Fibroblast of lung (primary cell): ENCODE measurements at regions not wholly inside any gene's neighbourhood (a gene's known extent, or its start where the extent isn't known, plus 50 kb on each side); places are given as distances from the start of the nearest gene placed in this dataset.

Source experiments
- DNase-seq, 2 donors: peaks; one replicate each; pipeline versions ENCODE4 v3.0.0 to v3.0.0-alpha.2; 2010; ENCODE audit warnings: low read depth in 2 of 2
- H2AFZ ChIP-seq: 2 replicates; pipeline ENCODE4 v1.5.1; 2012; ENCODE audit warnings: low read length, control low read depth, inconsistent platforms
- H3K27ac ChIP-seq: 2 replicates; pipeline ENCODE4 v1.5.1; 2011; ENCODE audit warnings: low read length, control low read depth; ENCODE audit not compliant: insufficient read depth
- H3K27me3 ChIP-seq: 2 replicates; pipeline ENCODE4 v1.5.1; 2011; ENCODE audit warnings: mild to moderate bottlenecking, low read length; ENCODE audit not compliant: control insufficient read depth, insufficient read depth
- H3K36me3 ChIP-seq: 2 replicates; pipeline ENCODE4 v1.5.1; 2011; ENCODE audit warnings: low read length; ENCODE audit not compliant: control insufficient read depth, insufficient read depth
- H3K4me1 ChIP-seq: 2 replicates; pipeline ENCODE4 v1.5.1; 2011; ENCODE audit warnings: low read length; ENCODE audit not compliant: control insufficient read depth, insufficient read depth; ENCODE audit errors: extremely low read depth
- H3K4me2 ChIP-seq: 2 replicates; pipeline ENCODE4 v1.5.1; 2011; ENCODE audit warnings: low read length, control low read depth; ENCODE audit not compliant: insufficient read depth; ENCODE audit errors: extremely low read depth
- H3K4me3 ChIP-seq, 4 experiments: fragments of 200-600 bp in 1 of 4; sonication (generic) in 1 of 4; replicated peaks in 1 of 4; 2 replicates each; pipeline ENCODE4 v1.5.1; 2011 to 2016; ENCODE audit warnings: low read length in 4 of 4, low read depth in 3 of 4, mild to moderate bottlenecking in 3 of 4, control low read depth in 2 of 4, inconsistent platforms in 1 of 4, mixed read lengths in 1 of 4; ENCODE audit not compliant: insufficient read depth in 1 of 4; ENCODE audit errors: control extremely low read depth in 1 of 4
- H3K79me2 ChIP-seq: 2 replicates; pipeline ENCODE4 v1.5.1; 2012; ENCODE audit warnings: mild to moderate bottlenecking, low read length, inconsistent platforms; ENCODE audit not compliant: control insufficient read depth, insufficient read depth
- H3K9ac ChIP-seq: 2 replicates; pipeline ENCODE4 v1.5.1; 2011; ENCODE audit warnings: mild to moderate bottlenecking, low read length, control low read depth; ENCODE audit not compliant: insufficient read depth
- H3K9me3 ChIP-seq: 2 replicates; pipeline ENCODE4 v1.5.1; 2012; ENCODE audit warnings: low read depth, low read length; ENCODE audit not compliant: control insufficient read depth, insufficient read depth
- H4K20me1 ChIP-seq: 2 replicates; pipeline ENCODE4 v1.5.1; 2011; ENCODE audit warnings: low read length; ENCODE audit not compliant: control insufficient read depth, insufficient read depth; ENCODE audit errors: extremely low read depth
- EZH2 ChIP-seq: IDR thresholded peaks from 2 replicates; pipeline ENCODE4 v1.5.1; 2012; ENCODE audit warnings: low read length, control low read depth, mild to moderate bottlenecking; ENCODE audit errors: missing control alignments
- TF ChIP-seq, protein P1 (sequence below), 2 donors: IDR thresholded peaks in 1 of 2; conservative IDR thresholded peaks in 1 of 2; 1 replicate in 1 of 2; 2 replicates in 1 of 2; pipeline ENCODE4 v1.5.1; 2011 to 2012; ENCODE audit warnings: low read length in 2 of 2, control low read depth in 1 of 2, inconsistent platforms in 1 of 2, low read depth in 1 of 2, mild to moderate bottlenecking in 1 of 2

- Histone ChIP-seq H3K4me1 (no peaks in the 10 kb centered on the region), H3K79me2 (no peaks in the 10 kb centered on the region), H4K20me1 (no peaks in the 10 kb centered on the region), H3K27me3 (no peaks in the 10 kb centered on the region), H3K27ac (no peak overlapping the region), H3K4me3 (no peak overlapping the region), H3K9me3 (no peaks in the 10 kb centered on the region), H2AFZ (no peak overlapping the region), H3K9ac (no peak overlapping the region), H3K36me3 (no peaks in the 10 kb centered on the region), H3K4me2 (no peak overlapping the region)
- DNase-seq: no peak
- no peak for TF ChIP-seq EZH2
- TF ChIP-seq, protein P1, sequence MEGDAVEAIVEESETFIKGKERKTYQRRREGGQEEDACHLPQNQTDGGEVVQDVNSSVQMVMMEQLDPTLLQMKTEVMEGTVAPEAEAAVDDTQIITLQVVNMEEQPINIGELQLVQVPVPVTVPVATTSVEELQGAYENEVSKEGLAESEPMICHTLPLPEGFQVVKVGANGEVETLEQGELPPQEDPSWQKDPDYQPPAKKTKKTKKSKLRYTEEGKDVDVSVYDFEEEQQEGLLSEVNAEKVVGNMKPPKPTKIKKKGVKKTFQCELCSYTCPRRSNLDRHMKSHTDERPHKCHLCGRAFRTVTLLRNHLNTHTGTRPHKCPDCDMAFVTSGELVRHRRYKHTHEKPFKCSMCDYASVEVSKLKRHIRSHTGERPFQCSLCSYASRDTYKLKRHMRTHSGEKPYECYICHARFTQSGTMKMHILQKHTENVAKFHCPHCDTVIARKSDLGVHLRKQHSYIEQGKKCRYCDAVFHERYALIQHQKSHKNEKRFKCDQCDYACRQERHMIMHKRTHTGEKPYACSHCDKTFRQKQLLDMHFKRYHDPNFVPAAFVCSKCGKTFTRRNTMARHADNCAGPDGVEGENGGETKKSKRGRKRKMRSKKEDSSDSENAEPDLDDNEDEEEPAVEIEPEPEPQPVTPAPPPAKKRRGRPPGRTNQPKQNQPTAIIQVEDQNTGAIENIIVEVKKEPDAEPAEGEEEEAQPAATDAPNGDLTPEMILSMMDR (conservative IDR thresholded peaks at IDR 0.05 in 1 of 2, IDR thresholded peaks at IDR 0.05 in 1 of 2; ENCODE audit: low read depth in 1 of 2, low read length in 2 of 2): no peak
These were observed 112.4 kb downstream of the ZNF518B start for GRCh38 chr4:10344824-10345223.

DNA sequence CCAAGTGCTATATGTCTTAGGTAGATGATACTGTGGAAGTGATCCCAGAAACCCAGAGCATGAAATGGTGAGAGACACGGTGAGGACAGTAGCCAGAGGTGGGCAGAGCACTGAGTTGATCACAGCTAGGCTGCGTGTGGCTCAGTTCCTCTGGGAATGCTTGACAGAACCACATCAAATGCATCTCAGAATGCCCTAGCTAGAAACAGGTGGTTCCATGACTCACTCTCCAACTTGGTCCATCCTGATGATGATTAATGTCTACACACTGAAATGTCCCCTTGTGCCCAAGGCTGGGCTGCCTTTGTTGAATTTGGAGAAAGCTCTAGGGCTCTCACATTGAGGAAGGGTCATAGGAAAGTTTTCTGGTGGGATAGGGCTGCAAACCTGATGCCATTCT, 113.6 kb downstream of the ZNF518B start:
- H2AFZ ChIP-seq: no peak overlapping the region
- no peaks in the 10 kb centered on the region for H3K79me2 ChIP-seq
- no peaks in the 10 kb centered on the region for H4K20me1 ChIP-seq
- no peak overlapping the region for H3K4me2 ChIP-seq
- no peak for DNase-seq
- no peak overlapping the region for H3K27ac ChIP-seq
- H3K9ac ChIP-seq: no peak overlapping the region
- H3K9me3 ChIP-seq: no peaks in the 10 kb centered on the region
- H3K27me3 ChIP-seq: no peaks in the 10 kb centered on the region
- TF ChIP-seq, protein P1 (conservative IDR thresholded peaks at IDR 0.05 in 1 of 2, IDR thresholded peaks at IDR 0.05 in 1 of 2; ENCODE audit: low read depth in 1 of 2, low read length in 2 of 2): no peak
- no peak for TF ChIP-seq EZH2
- H3K4me1 ChIP-seq: no peaks in the 10 kb centered on the region
- H3K36me3 ChIP-seq: no peaks in the 10 kb centered on the region
- no peak overlapping the region for H3K4me3 ChIP-seq

GRCh38 chr4:10342866-10343265, 114.4 kb downstream of the ZNF518B start:
- no peak for TF ChIP-seq EZH2
- TF ChIP-seq, protein P1 (conservative IDR thresholded peaks at IDR 0.05 in 1 of 2, IDR thresholded peaks at IDR 0.05 in 1 of 2; ENCODE audit: low read depth in 1 of 2, low read length in 2 of 2): no peak
- H3K4me2 ChIP-seq: no peak overlapping the region
- no peaks in the 10 kb centered on the region for H3K27me3 ChIP-seq
- H3K4me1 ChIP-seq: no peaks in the 10 kb centered on the region
- no peaks in the 10 kb centered on the region for H3K79me2 ChIP-seq
- no peaks in the 10 kb centered on the region for H3K36me3 ChIP-seq
- no peaks in the 10 kb centered on the region for H4K20me1 ChIP-seq
- no peak overlapping the region for H3K9ac ChIP-seq
- H2AFZ ChIP-seq: no peak overlapping the region
- DNase-seq: no peak
- H3K27ac ChIP-seq: no peak overlapping the region
- no peak overlapping the region for H3K4me3 ChIP-seq
- H3K9me3 ChIP-seq: no peaks in the 10 kb centered on the region
